GM12865 (cell line): ENCODE measurements at regions not wholly inside any gene's neighbourhood (a gene's known extent, or its start where the extent isn't known, plus 50 kb on each side); places are given as distances from the start of the nearest gene placed in this dataset.

Experiments used
- DNase-seq: peaks from one replicate; pipeline ENCODE4 v3.0.0; 2010; ENCODE audit warnings: low read depth
- H3K4me3 ChIP-seq: 2 replicates; pipeline ENCODE4 v1.5.1; 2011; ENCODE audit warnings: mild to moderate bottlenecking, low read depth, low read length, control low read depth
- TF ChIP-seq, protein P1 (sequence below): IDR thresholded peaks from 2 replicates; pipeline ENCODE4 v1.5.1; 2011; ENCODE audit warnings: low read length, control low read depth, low read depth, inconsistent platforms; ENCODE audit not compliant: insufficient read depth; ENCODE audit errors: missing control alignments

DNA sequence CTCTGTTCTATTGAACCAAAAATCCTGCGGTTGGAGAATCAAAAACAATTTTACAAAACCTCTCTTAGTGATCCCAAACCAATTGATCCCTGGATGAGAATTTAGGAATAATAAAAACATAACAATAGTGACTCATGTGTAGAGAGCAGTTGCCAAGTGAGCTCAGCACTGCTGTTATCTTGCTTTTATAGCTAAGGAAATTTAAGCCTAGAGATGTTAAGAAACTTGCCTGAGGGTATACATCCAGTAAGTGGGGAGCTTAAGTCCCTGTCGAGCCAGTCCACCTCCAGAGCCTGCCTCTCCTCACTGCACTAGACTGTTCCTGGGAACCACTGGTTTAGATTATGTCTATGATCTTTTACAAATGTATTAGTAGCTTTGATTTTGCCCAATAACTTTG, 358.4 kb upstream of the LMCD1 start:
- TF ChIP-seq, protein P1, sequence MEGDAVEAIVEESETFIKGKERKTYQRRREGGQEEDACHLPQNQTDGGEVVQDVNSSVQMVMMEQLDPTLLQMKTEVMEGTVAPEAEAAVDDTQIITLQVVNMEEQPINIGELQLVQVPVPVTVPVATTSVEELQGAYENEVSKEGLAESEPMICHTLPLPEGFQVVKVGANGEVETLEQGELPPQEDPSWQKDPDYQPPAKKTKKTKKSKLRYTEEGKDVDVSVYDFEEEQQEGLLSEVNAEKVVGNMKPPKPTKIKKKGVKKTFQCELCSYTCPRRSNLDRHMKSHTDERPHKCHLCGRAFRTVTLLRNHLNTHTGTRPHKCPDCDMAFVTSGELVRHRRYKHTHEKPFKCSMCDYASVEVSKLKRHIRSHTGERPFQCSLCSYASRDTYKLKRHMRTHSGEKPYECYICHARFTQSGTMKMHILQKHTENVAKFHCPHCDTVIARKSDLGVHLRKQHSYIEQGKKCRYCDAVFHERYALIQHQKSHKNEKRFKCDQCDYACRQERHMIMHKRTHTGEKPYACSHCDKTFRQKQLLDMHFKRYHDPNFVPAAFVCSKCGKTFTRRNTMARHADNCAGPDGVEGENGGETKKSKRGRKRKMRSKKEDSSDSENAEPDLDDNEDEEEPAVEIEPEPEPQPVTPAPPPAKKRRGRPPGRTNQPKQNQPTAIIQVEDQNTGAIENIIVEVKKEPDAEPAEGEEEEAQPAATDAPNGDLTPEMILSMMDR, result no peak
- H3K4me3 ChIP-seq, result no peak overlapping the region
- no peak for DNase-seq

DNA sequence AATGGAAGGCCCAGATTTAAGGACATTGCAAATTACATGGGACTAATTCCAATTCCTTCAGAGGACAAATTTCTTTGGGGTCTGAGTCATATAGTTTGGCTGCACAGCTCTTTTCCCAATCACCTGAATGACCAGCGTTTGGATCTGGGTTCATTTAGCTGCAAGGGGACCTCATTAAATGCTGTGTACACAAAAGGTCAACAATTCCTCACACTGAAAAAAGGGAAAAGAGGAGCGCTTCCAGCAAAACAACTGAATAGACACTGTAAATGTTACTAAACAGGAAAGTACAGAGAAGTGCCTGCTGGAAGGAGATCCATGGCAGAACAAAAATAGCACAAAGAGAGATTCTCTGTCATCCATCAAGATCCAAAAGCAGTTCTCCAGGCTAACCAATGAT, 356.0 kb upstream of the LMCD1 start:
- TF ChIP-seq, protein P1, result no peak
- no peak overlapping the region for H3K4me3 ChIP-seq
- no peak for DNase-seq

DNA sequence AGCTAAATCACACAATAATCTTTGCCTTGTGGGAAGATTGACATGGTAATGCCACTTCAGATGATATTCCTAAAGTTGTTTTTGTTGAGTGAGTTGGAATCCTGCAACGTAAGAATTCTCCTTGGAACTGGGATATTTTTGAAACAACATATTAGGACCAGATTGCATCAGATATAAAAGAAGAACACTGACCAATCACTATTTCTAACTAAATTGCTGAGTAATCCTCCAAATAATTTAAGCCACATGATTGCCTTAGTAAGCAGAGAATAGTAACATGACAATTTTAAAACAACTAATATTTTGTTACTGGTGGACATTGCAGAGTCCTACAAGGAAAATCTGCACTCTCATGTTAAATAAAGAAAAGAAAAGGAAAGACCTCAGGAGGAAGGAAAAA, 353.9 kb upstream of the LMCD1 start:
- H3K4me3 ChIP-seq, result no peak overlapping the region
- DNase-seq, result no peak
- TF ChIP-seq, protein P1, result no peak

DNA sequence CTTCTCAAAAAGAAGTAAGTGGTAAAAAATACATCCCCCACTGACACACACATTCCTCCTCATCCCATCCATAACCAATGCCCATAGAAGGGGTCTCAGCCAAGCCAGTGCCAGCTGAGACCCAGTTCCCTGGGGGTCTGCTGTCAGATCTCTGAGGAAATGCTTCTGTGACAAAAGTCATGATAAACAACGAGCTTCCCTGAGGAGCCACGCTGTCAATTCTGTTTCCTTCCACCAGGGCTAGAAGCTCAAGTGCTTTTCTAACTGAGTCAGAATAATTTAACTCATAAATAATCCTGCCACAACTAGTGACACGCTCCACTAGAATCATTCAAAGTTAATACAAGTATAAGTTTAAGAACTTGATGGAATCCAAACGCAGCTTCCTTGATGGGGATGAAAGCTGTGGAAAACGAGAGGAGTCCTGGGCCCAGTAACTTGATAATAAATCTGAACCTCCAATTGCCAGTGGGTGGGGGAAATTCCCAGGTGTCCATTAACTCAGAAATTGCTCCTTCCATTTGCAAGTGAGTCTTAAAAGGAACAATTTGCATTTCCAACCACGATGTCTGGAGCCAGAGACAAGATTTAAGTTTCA, 348.7 kb upstream of the LMCD1 start:
- H3K4me3 ChIP-seq, result no peak overlapping the region
- no peak for DNase-seq
- TF ChIP-seq, protein P1, result no peak

GRCh38 chr3:8153800-8154199, 347.8 kb upstream of the LMCD1 start:
- TF ChIP-seq, protein P1, result no peak
- DNase-seq, result no peak
- no peak overlapping the region for H3K4me3 ChIP-seq

- no peak for DNase-seq
- TF ChIP-seq, protein P1, result no peak
Measured at GRCh38 chr3:8154617-8155016, 347.0 kb upstream of the LMCD1 start.

DNA sequence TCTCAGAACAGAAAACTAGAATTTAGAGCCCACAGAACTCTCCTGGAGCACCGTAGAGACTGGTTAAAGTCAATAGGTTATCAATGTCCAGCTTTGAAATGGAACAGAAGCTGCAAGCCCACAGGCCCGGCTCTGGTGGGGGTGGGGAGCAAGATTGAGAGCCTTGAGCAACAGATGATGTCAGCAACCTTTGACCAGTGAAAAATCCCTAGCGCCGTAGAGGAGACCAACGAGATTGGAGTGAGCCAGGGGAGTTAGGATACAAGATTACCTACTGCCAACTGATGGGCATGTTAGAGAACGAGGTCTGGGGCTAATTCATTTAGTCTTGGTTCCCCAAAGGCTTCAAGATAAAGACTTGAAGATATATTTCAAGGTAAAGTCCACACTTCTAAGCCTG, 345.5 kb upstream of the LMCD1 start:
- TF ChIP-seq, protein P1, result no peak
- no peak for DNase-seq
- H3K4me3 ChIP-seq, result no peak overlapping the region

More at GRCh38 chr3:8154617-8155016, 347.0 kb upstream of the LMCD1 start:
- H3K4me3 ChIP-seq, result no peak overlapping the region
